Chondrocyte (in vitro differentiated cells): ENCODE measurements at regions not wholly inside any gene's neighbourhood (a gene's known extent, or its start where the extent isn't known, plus 50 kb on each side); places are given as distances from the start of the nearest gene placed in this dataset.

ENCODE experiments used
- DNase-seq: peaks from one replicate; pipeline ENCODE4 v3.0.0; 2021; ENCODE audit warnings: mixed read lengths, low spot score
- H3K27ac Mint-ChIP-seq: one replicate; pipeline ENCODE4 v1.8.0; 2021; ENCODE audit warnings: mild to moderate bottlenecking, moderate library complexity, mixed read lengths; ENCODE audit not compliant: unreplicated experiment
- H3K27me3 Mint-ChIP-seq: 2 replicates; pipeline ENCODE4 v1.8.0; 2021; ENCODE audit warnings: low read depth, mixed read lengths
- H3K36me3 Mint-ChIP-seq: 2 replicates; pipeline ENCODE4 v1.8.0; 2021; ENCODE audit warnings: low read depth, mixed read lengths
- H3K4me1 Mint-ChIP-seq: 2 replicates; pipeline ENCODE4 v1.8.0; 2021; ENCODE audit warnings: low read depth, mild to moderate bottlenecking, mixed read lengths
- H3K4me3 Mint-ChIP-seq: one replicate; pipeline ENCODE4 v1.8.0; 2021; ENCODE audit warnings: mild to moderate bottlenecking, moderate library complexity, mixed read lengths; ENCODE audit not compliant: unreplicated experiment
- H3K9me3 Mint-ChIP-seq: 2 replicates; pipeline ENCODE4 v1.8.0; 2021; ENCODE audit warnings: low read depth, mixed read lengths
- CTCF ChIP-seq: fragments of 200-600 bp; sonication (generic); IDR thresholded peaks from 2 replicates; pipeline ENCODE4 v1.5.0; 2021; ENCODE audit warnings: antibody characterized with exemption, mild to moderate bottlenecking, moderate library complexity

GRCh38 chr2:166765141-166765540 is 123.1 kb upstream of the XIRP2 start:
- no peak overlapping the region for H3K27ac Mint-ChIP-seq
- no peak for DNase-seq
- no peaks in the 10 kb centered on the region for H3K4me1 Mint-ChIP-seq
- H3K36me3 Mint-ChIP-seq = no peaks in the 10 kb centered on the region
- no peak overlapping the region for H3K4me3 Mint-ChIP-seq
- H3K27me3 Mint-ChIP-seq = no peaks in the 10 kb centered on the region
- no peak for TF ChIP-seq CTCF
- peaks cover 9% of the 10 kb centered on the region for H3K9me3 Mint-ChIP-seq

DNA sequence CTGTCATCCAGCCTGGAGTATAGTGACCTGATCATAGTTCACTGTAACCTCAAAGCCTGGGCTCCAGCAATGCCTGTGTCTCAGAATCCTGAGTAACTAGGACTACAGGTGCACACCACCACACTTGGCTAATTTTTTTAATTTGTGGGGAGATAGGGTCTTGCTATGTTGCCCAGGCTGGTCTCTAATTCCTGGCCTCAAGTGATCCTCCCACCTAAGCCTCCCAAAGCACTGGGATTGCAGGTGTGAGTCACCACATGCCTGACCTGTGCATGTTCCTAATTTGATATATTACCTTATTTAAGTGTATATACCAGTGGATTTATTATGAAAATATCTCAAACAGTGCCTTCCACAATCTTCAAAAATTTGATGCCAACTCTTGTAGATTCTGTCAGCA is 123.6 kb upstream of the XIRP2 start:
- H3K4me3 Mint-ChIP-seq = no peak overlapping the region
- no peak overlapping the region for H3K27ac Mint-ChIP-seq
- DNase-seq = no peak
- H3K27me3 Mint-ChIP-seq = no peaks in the 10 kb centered on the region
- peaks cover 9% of the 10 kb centered on the region for H3K9me3 Mint-ChIP-seq
- no peak for TF ChIP-seq CTCF
- H3K4me1 Mint-ChIP-seq = no peaks in the 10 kb centered on the region
- no peaks in the 10 kb centered on the region for H3K36me3 Mint-ChIP-seq

- Mint-ChIP-seq H3K27me3 (no peaks in the 10 kb centered on the region), H3K4me3 (no peak overlapping the region), H3K27ac (no peak overlapping the region), H3K9me3 (peaks cover 6% of the 10 kb centered on the region), H3K36me3 (no peaks in the 10 kb centered on the region), H3K4me1 (no peaks in the 10 kb centered on the region)
- TF ChIP-seq CTCF = no peak
- no peak for DNase-seq
Observed at GRCh38 chr2:166764216-166764615, 124.1 kb upstream of the XIRP2 start.

- Mint-ChIP-seq H3K4me3 (no peak overlapping the region), H3K36me3 (no peaks in the 10 kb centered on the region), H3K4me1 (no peaks in the 10 kb centered on the region), H3K27ac (no peak overlapping the region), H3K27me3 (no peaks in the 10 kb centered on the region), H3K9me3 (no peaks in the 10 kb centered on the region)
- no peak for DNase-seq
- no peak for TF ChIP-seq CTCF
Observed at GRCh38 chr2:166762746-166763145, 125.5 kb upstream of the XIRP2 start.

- Mint-ChIP-seq H3K4me1 (no peaks in the 10 kb centered on the region), H3K36me3 (no peaks in the 10 kb centered on the region), H3K9me3 (peaks cover 3% of the 10 kb centered on the region), H3K4me3 (no peak overlapping the region), H3K27me3 (no peaks in the 10 kb centered on the region), H3K27ac (no peak overlapping the region)
- TF ChIP-seq CTCF = no peak
- DNase-seq = no peak
Observed at GRCh38 chr2:166758956-166759355, 129.3 kb upstream of the XIRP2 start.
